ENCODE measurements at regions not wholly inside any gene's neighbourhood (a gene's known extent, or its start where the extent isn't known, plus 50 kb on each side); places are given as distances from the start of the nearest gene placed in this dataset.

GRCh38 chr6:9307786-9308185, 872.4 kb upstream of the SLC35B3 start:
- TF ChIP-seq CTCF (conservative IDR thresholded peaks at IDR 0.05; ENCODE audit: low read depth, low read length) (no peak), EZH2 (IDR thresholded peaks at IDR 0.05; ENCODE audit: low read length, unreplicated experiment) (no peak), EZH2phosphoT487 (IDR thresholded peaks at IDR 0.05; ENCODE audit: borderline replicate concordance, low read length) (no peak)

All from PC-3 (cell line).